ENCODE measurements at regions not wholly inside any gene's neighbourhood (a gene's known extent, or its start where the extent isn't known, plus 50 kb on each side); places are given as distances from the start of the nearest gene placed in this dataset.

DNA sequence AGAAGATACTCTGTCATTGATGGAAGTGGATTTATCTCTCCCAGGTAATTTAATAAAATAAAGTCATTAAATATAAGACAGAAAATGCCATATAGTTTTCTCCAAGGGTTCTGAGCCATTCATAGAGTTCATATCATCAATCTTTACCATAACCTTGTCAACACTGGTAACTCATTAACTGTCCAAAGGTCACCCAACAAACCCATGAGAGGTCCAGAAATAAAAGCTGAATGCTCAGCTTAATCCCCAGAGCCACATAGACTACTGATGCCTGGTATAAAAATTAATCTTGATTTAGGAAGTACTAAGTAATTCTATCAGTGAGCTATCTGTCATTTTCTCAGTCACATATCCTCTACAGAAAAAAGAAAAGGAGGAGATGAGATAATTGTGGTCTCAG lies 903.0 kb upstream of the DDX18 start:
- TF ChIP-seq SIN3A (IDR thresholded peaks at IDR 0.05; ENCODE audit: borderline replicate concordance, insufficient read depth, low read length): no peak
- no peak for TF ChIP-seq POLR2AphosphoS5 (IDR thresholded peaks at IDR 0.05; ENCODE audit: low read depth, low read length)
- no peak for TF ChIP-seq FOXP2 (optimal IDR thresholded peaks at IDR 0.05; ENCODE audit: borderline replicate concordance, extremely low read depth, extremely low read length, insufficient read depth)
- no peak for TF ChIP-seq TAF1 (IDR thresholded peaks at IDR 0.05; ENCODE audit: borderline replicate concordance, insufficient read depth, low read length)
- TF ChIP-seq, protein P1, sequence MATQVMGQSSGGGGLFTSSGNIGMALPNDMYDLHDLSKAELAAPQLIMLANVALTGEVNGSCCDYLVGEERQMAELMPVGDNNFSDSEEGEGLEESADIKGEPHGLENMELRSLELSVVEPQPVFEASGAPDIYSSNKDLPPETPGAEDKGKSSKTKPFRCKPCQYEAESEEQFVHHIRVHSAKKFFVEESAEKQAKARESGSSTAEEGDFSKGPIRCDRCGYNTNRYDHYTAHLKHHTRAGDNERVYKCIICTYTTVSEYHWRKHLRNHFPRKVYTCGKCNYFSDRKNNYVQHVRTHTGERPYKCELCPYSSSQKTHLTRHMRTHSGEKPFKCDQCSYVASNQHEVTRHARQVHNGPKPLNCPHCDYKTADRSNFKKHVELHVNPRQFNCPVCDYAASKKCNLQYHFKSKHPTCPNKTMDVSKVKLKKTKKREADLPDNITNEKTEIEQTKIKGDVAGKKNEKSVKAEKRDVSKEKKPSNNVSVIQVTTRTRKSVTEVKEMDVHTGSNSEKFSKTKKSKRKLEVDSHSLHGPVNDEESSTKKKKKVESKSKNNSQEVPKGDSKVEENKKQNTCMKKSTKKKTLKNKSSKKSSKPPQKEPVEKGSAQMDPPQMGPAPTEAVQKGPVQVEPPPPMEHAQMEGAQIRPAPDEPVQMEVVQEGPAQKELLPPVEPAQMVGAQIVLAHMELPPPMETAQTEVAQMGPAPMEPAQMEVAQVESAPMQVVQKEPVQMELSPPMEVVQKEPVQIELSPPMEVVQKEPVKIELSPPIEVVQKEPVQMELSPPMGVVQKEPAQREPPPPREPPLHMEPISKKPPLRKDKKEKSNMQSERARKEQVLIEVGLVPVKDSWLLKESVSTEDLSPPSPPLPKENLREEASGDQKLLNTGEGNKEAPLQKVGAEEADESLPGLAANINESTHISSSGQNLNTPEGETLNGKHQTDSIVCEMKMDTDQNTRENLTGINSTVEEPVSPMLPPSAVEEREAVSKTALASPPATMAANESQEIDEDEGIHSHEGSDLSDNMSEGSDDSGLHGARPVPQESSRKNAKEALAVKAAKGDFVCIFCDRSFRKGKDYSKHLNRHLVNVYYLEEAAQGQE (IDR thresholded peaks at IDR 0.05; ENCODE audit: insufficient read depth in 1 of 2, low read depth in 2 of 2, low read length in 2 of 2): no peak

DNA sequence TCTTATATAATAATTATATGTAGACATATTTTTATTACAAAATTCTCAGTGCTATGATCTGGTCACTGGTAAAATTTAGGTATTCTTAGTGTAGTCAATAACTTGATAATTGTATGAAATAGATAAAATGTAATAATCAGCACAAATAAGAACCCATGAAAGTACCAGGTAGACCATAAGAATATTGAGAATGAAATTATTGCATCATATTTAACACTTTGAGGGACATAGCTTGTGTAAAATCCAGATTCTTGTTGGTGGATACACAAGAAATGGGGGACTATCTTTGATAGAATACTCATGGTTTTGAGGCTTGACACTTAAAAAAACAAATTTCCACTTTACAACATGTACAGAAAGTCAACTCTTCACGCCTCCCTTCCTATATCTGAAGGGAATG lies 898.8 kb upstream of the DDX18 start:
- no peak for TF ChIP-seq TAF1 (IDR thresholded peaks at IDR 0.05; ENCODE audit: borderline replicate concordance, insufficient read depth, low read length)
- TF ChIP-seq SIN3A (IDR thresholded peaks at IDR 0.05; ENCODE audit: borderline replicate concordance, insufficient read depth, low read length): no peak
- no peak for TF ChIP-seq POLR2AphosphoS5 (IDR thresholded peaks at IDR 0.05; ENCODE audit: low read depth, low read length)
- TF ChIP-seq FOXP2 (optimal IDR thresholded peaks at IDR 0.05; ENCODE audit: borderline replicate concordance, extremely low read depth, extremely low read length, insufficient read depth): no peak
- TF ChIP-seq, protein P1 (IDR thresholded peaks at IDR 0.05; ENCODE audit: insufficient read depth in 1 of 2, low read depth in 2 of 2, low read length in 2 of 2): no peak

DNA sequence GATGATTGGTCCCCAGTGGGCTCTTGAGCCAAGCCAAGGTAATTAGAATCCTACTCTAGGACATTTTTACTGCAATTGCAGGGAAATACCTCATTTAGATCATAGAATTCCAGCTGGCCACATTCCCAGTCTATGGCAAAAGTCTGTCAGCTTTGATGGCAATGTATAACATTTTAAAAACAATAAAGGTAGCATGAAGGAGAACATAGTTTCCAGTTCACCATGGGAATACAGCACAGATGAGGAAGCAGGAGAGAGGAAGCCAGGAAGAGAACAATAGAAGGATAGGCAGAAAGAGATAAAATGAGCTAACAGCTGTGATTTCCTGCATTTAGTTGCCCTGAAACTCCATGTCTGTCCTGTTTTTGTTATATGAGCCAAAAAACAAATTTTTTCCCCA lies 897.3 kb upstream of the DDX18 start:
- TF ChIP-seq, protein P1 (IDR thresholded peaks at IDR 0.05; ENCODE audit: insufficient read depth in 1 of 2, low read depth in 2 of 2, low read length in 2 of 2): no peak
- TF ChIP-seq SIN3A (IDR thresholded peaks at IDR 0.05; ENCODE audit: borderline replicate concordance, insufficient read depth, low read length) (no peak), POLR2AphosphoS5 (IDR thresholded peaks at IDR 0.05; ENCODE audit: low read depth, low read length) (no peak), FOXP2 (optimal IDR thresholded peaks at IDR 0.05; ENCODE audit: borderline replicate concordance, extremely low read depth, extremely low read length, insufficient read depth) (no peak), TAF1 (IDR thresholded peaks at IDR 0.05; ENCODE audit: borderline replicate concordance, insufficient read depth, low read length) (no peak)

DNA sequence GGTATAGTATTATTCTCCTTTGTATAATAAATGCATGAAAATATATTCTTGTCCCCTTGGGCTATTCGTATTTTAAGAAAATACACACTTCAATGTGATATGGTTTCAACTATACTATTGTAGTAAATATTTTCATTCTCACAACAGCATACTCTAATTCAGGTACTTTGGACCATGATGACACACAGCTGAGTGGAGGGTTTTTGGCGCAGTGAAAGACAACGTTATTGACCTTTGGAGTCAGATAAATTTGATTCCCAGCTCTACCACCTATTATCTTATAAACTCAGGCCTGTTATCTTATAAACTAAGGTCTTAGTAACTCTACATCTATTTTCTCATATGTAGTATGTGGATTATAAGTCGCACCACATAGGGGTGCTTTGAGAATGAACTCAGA lies 895.9 kb upstream of the DDX18 start:
- TF ChIP-seq POLR2AphosphoS5 (IDR thresholded peaks at IDR 0.05; ENCODE audit: low read depth, low read length) (no peak), FOXP2 (optimal IDR thresholded peaks at IDR 0.05; ENCODE audit: borderline replicate concordance, extremely low read depth, extremely low read length, insufficient read depth) (no peak), TAF1 (IDR thresholded peaks at IDR 0.05; ENCODE audit: borderline replicate concordance, insufficient read depth, low read length) (no peak), SIN3A (IDR thresholded peaks at IDR 0.05; ENCODE audit: borderline replicate concordance, insufficient read depth, low read length) (no peak)
- TF ChIP-seq, protein P1 (IDR thresholded peaks at IDR 0.05; ENCODE audit: insufficient read depth in 1 of 2, low read depth in 2 of 2, low read length in 2 of 2): no peak

DNA sequence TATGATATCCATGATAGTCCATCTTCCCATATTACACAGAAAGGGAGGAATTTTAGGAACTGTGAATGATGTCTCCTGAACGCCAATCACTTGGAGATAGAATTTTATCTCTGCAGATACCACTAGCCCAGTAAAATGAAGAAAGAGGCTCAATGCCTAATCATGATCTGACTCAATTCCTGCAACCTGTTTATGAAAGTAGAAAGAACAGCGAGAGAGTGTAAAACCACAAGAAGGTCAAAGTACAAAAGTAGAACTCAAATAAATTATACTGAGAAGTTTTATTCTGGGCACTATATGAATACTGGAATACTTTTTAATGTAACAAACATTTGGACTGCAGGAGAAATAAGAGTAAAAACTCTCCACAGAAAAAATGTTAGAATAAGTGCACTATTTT lies 892.1 kb upstream of the DDX18 start:
- TF ChIP-seq, protein P1 (IDR thresholded peaks at IDR 0.05; ENCODE audit: insufficient read depth in 1 of 2, low read depth in 2 of 2, low read length in 2 of 2): no peak
- no peak for TF ChIP-seq TAF1 (IDR thresholded peaks at IDR 0.05; ENCODE audit: borderline replicate concordance, insufficient read depth, low read length)
- TF ChIP-seq FOXP2 (optimal IDR thresholded peaks at IDR 0.05; ENCODE audit: borderline replicate concordance, extremely low read depth, extremely low read length, insufficient read depth): no peak
- TF ChIP-seq POLR2AphosphoS5 (IDR thresholded peaks at IDR 0.05; ENCODE audit: low read depth, low read length): no peak
- TF ChIP-seq SIN3A (IDR thresholded peaks at IDR 0.05; ENCODE audit: borderline replicate concordance, insufficient read depth, low read length): no peak

All from PFSK-1 (cell line).